Left ventricle myocardium superior (tissue), 1 donor: ENCODE measurements at regions not wholly inside any gene's neighbourhood (a gene's known extent, or its start where the extent isn't known, plus 50 kb on each side); places are given as distances from the start of the nearest gene placed in this dataset.

Source experiments
- ATAC-seq: fragments of 200-7000 bp; cut with Tn5 transposase; one replicate; pipeline ENCODE4 v1.9.1; 2020; ENCODE audit warnings: mild to moderate bottlenecking, moderate library complexity
- DNase-seq: peaks from one replicate; pipeline ENCODE4 v3.0.0-alpha.2; 2020
- intact Hi-C: fragments of 100-400 bp; cut with micrococcal nuclease; formaldehyde crosslinking; loops from one replicate; pipeline ENCODE4 v1.11.0; 2022
- donor health status: DM: no; HTN: yes; CAD: no; lungs with severe emphysema.

DNA sequence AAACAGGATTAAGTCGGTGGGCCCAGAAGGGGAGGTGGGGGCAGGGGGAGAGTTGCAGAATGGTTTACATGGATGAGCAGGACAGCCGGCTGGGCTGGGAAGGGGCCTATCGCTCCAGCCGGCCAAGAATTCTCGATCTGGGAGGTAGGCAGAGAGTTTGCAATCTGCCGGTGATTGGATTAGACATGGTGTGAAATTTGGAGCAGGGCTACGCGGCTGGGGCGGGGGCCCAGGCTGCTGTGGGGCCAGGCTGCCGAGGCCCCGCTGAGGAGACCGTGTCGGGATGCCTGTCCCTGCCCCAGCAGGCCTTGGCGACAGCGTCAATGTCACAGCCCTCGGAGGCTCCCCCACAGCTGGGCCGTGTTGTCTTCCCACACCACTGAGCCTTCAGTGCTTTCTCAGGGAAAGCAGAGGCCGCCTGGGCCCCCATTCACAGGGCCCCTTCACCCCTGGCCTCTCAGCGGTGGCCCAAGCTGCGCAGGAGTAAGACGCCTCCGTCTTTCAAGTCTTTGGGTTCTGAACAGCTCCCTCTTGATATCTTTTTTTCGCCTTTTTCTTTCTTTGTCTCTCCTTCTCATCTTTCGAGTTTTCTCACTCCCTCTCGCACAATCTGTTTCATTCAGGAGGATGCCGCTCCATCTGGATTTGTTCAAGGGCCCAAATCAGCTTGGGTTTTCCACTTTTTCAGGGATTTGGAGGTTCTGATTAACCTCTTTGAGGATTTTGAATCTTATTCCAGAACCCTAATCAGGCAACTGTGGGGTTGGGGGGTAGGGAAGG, 117.5 kb upstream of the PARP11 start:
- intact Hi-C loops: no loop called here
- DNase-seq (no peak), ATAC-seq (no peak)

GRCh38 chr12:3989218-3989550, 116.0 kb upstream of the PARP11 start:
- intact Hi-C loops: no loop called here

DNA sequence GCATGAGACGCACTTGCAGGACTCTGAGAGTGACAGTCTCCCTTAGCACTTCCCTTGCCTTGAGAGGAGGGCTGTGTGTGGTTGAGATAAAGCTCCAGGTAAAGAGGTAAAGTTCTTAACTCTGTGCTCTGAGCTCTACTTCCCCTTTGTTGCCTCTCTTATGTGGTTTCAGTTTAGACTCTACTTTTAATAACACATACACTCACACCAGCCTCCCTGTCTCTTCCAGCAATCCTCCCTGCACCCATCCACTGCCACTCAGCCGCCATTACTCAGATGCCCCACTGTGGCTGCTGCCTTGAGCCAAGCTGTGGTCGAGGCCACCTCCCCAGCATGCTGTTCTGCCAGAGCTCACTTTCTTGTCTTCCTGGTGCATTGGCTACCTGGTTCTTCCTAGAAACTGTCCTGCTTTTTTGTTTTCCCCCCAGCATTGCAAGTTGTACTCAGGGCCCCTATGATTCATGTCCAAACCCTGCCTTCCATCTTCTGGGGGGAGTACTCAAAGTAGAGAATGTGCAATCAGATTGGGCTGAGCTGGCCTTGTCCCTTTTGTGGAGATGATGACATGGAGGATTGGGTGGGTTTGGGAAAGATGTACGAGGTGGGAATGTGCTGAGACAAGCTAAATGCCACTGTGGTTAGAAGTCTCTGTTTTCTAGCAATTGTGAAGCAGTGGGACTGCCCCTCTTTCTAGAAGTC, 115.5 kb upstream of the PARP11 start:
- ATAC-seq: no peak
- intact Hi-C loops: no loop called here

More at GRCh38 chr12:3989218-3989550, 116.0 kb upstream of the PARP11 start:
- DNase-seq: no peak
- ATAC-seq: no peak

DNA sequence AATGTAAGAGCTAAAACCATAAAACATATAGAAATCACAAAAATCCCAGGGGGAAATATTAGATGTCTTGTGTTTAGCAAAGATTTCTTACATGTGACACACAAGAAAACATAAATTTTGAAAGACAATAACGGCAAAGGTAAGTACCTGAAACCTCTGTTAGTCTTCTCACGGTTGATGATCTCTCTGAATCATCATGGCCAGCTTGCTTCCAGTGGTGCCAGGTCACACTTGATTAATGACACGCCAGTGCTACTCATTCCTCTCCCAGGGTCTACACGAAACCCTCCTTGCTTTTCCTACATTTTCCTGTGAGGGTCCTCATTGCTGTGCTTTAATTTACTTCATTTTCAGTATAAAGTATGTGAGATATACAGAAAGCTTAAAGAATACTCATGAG, 114.4 kb upstream of the PARP11 start:
- ATAC-seq (no peak), DNase-seq (no peak)
- intact Hi-C loops: no loop called here

More for the DNA sequence above, 115.5 kb upstream of the PARP11 start:
- DNase-seq: no peak

- ATAC-seq (no peak), DNase-seq (no peak)
- intact Hi-C loops: no loop called here
Measured at GRCh38 chr12:3980504-3981272, 107.5 kb upstream of the PARP11 start.

DNA sequence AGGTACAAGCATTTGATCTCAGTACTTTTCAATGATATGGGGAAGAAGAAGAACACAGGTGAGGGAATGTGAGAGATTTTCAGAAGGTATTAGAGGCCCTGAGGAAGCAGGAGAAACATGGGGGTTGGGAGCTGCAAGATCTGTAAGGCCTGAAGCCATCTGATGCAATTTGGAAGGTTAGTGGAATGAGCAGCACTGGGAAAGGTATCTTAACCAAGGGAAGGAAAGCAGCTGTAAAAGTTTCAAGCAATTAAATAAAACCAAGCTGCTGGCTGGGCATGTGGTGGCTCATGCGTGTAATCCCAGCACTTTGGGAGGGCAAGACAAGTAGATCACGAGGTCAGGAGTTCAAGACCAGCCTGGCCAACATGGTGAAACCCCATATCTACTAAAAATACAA, 104.4 kb upstream of the PARP11 start:
- DNase-seq: no peak
- intact Hi-C loops: no loop called here
- ATAC-seq: no peak

DNA sequence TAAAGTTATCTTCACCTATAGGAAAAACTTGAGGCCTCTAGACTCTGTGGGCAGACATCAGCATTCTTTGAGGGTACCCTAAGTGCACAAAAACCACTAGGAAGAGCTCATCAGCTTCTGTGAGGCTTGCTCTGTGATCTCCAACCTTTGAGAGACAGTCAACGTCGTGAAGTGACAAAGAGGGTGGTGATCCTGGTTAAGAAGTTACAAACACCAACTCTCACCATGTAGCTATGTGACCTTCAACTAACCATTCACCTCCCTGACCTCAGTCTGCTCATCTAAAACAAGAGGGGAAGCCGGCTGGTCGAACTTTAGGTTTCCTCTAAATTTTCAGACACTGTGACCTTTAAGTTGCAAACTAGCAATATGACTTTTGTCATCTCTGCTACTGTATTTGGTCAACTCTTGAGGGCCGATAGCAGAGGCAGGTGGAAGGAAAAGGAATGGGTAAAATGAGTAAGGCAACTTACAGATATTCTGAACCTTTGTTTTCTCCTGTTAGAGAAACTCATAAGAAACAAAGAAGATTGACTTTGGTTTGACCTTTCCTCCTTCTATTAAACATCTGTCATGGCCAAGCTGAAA, 103.2 kb upstream of the PARP11 start:
- ATAC-seq (no peak), DNase-seq (no peak)
- intact Hi-C loops: no loop called here

DNA sequence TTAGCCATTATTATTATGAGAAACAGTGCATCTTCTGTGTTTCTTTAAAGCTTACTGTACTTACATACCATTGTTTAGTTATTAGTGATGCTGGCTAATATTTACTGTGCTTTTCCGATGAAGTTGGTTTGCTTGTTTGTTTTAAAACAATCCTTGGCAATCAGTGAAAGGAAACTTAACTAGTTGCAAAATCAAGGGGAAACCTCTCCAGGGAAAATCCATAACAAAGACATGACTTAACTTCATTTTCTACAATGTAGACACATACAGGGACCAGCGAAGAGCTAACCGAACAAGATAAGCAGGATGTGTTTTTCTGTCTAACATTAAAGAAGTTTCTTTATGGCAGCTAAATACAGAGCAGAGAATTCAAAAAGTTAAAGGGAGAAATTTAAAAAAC, 102.5 kb upstream of the PARP11 start:
- intact Hi-C loops: no loop called here
- ATAC-seq (no peak), DNase-seq (no peak)

- no peak for DNase-seq
- no peak for ATAC-seq
- intact Hi-C loops: no loop called here
Measured at GRCh38 chr12:3974883-3975282, 101.7 kb upstream of the PARP11 start.

DNA sequence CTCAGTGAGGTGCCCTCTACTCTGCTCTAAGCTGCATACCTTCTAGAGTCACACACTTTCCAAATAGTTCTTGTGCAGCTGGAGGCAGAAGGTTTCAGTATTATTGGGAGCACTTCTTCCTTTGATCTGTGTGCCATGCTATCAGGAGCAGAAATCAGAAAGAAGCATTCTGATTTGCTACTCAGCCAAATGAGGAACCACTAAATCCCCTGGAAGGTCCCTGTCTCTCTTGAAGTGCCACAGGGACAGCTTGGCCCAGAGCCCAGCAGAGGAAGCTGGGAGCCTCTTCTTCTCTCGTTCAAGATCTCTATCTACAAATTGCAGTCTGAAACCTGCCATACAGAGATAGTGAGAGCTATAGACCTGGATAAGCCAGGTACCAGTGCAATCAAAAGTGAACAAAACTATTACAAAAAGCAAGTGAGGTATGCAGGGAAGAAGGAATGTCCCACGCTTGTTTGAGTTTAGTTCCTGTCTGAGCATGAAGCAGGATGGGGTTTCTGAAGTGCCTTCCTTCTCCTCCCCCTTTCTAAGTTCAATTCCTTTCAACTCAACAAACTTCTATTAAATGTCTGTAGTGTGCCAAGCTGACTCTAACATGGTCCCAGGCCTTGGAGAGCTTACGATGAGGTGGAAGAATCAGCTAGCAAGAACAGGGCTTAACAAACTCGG, 100.9 kb upstream of the PARP11 start:
- no peak for ATAC-seq
- intact Hi-C loops: no loop called here
- DNase-seq: peak; percentile 52

DNA sequence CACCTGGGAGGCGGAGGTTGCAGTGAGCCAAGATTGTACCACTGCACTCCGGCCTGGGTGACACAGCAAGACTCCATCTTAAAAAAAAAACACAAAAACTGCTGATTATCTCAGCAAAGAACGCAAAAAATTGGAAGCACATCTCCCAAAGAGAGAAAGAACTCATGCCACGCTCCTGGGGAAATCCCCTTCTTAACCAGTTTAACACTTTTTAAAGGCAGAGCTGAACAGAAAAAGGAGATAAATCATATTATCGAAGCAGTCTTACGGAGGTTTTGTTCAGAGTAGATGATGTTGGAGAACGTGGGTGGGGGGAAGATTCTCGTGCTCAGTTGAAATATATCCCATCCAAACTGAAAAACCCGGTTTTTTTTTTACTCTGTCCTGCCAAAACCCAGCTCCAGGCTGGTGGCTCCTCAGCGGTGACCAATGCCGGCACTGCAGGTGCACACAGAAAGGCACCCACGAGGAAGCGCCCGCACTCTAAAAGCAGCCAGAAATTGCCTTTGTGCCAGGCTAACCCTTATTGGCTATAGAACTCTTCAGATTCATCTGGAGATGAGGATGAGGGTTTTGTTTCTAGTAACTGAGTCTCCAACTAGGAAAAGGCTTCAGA, 100.2 kb upstream of the PARP11 start:
- intact Hi-C loops: no loop called here
- DNase-seq (no peak), ATAC-seq (no peak)

DNA sequence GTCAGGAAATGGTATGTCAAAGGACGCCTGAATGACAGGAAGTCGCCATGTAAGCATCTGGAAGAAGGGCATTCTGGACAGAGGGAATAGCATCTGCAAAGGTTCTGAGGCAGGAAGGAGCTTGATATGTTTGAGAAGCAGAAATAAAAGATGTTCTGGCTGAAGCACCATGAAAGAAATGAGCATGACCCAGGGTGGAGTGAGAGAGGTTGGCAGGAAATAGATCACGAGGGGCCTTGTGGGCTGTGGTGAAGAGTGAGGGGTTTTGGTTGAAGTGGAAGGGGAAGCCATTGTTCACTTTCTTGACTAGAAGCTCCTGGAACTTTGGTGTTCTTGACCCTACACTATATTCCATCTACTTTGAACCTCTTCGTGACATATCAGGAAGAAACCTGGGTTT, 99.4 kb upstream of the PARP11 start:
- no peak for ATAC-seq
- DNase-seq: no peak
- intact Hi-C loops: no loop called here

GRCh38 chr12:3968523-3968922, 95.3 kb upstream of the PARP11 start:
- intact Hi-C loops: no loop called here
- ATAC-seq (no peak), DNase-seq (no peak)

GRCh38 chr12:3967556-3968160, 94.5 kb upstream of the PARP11 start:
- ATAC-seq (no peak), DNase-seq (no peak)
- intact Hi-C loops: no loop called here

- no peak for ATAC-seq
- intact Hi-C loops: no loop called here
- no peak for DNase-seq
Measured at GRCh38 chr12:3966376-3966775, 93.2 kb upstream of the PARP11 start.

- intact Hi-C loops: no loop called here
- ATAC-seq (no peak), DNase-seq (no peak)
Measured at GRCh38 chr12:3965046-3965445, 91.8 kb upstream of the PARP11 start.

DNA sequence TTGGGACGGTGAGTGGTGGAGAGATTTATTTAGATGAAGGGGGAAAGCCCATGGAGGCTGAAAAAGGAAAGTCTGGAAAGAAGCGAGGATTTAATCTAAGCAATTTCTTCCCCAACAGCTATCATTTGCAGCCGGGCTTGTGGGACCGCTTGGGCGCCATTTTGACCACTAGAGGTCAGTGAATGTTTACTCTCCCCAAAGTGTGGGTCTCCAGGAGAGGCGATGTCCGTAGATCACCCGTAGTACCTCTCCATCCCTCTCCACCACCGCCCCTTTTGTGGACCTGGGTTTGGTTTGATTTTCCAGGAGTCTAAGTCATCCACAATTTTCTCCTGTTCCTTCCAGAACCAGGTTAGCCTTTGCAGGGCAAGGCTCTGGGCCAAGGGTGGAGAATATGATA, 91.2 kb upstream of the PARP11 start:
- DNase-seq (no peak), ATAC-seq (peak; percentile 63)
- intact Hi-C loops: no loop called here

GRCh38 chr12:3962631-3963483, 89.7 kb upstream of the PARP11 start:
- DNase-seq (peak; percentile 30), ATAC-seq (peak; percentile 46)
- intact Hi-C loops: no loop called here
